IPS DF 4.7 (cell line): ENCODE measurements at regions not wholly inside any gene's neighbourhood (a gene's known extent, or its start where the extent isn't known, plus 50 kb on each side); places are given as distances from the start of the nearest gene placed in this dataset.

Experiments
- DNase-seq: peaks from one replicate; pipeline ENCODE4 v3.0.0-alpha.2; 2013; ENCODE audit warnings: low spot score; ENCODE audit errors: extremely low read depth

DNA sequence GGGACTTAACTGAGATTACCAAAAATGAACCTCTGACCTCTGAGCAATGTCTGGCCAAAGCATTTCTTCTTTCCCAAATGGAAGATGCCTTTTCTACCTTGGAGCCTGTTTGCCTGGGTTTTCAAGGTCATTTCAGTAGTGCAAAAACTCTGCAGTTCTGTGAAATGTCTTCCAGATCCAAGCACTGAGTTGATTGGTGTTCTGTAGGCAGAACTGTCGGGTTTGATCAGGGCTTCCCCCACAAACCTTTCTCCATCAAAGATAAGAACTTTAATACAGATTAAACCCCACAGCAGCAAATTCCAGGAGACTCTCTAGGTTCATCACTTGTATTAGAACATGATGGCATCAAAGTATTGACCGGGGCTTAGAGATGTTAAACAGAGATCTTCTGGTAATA lies 192.7 kb upstream of the TOPAZ1 start:
- DNase-seq = no peak

DNA sequence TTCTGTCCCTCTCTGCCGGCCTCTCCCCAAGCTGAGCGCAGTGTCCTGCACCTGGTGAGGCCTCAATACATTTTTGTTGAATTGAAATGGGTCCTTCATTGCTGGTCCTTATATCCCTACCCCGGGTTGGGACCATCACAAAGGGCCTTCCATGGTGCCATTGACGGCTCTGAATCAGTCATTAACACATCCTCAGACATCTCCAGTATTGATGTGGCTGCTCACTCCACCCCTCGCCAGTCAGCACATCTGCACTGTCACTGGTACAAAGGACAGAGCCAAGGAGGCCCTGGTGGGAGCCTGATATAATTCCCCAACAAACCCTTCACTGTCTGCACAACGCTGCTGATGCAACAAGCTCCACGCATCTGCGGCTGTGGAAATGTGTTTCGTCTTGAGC lies 191.6 kb upstream of the TOPAZ1 start:
- no peak for DNase-seq

GRCh38 chr3:44050867-44051266 lies 190.8 kb upstream of the TOPAZ1 start:
- no peak for DNase-seq

DNA sequence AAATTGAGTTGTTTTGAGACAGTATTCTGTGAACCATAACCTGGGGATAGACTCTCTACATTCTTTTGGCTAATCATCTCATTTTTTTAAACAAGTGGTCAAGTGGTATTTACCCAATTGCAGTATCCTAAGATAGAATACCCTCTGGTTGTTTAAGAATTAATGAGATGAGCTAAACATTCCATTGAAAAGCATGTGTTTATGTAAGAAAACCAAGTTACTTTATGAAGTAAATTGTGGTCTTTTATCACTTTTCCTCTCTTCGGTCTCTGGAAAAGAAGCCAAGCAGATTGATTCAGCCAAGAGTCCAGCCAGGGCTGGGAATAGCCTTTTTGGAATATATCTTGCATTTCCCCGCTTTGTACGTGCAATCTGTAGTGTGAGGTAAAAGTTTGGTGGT lies 185.7 kb upstream of the TOPAZ1 start:
- no peak for DNase-seq

DNA sequence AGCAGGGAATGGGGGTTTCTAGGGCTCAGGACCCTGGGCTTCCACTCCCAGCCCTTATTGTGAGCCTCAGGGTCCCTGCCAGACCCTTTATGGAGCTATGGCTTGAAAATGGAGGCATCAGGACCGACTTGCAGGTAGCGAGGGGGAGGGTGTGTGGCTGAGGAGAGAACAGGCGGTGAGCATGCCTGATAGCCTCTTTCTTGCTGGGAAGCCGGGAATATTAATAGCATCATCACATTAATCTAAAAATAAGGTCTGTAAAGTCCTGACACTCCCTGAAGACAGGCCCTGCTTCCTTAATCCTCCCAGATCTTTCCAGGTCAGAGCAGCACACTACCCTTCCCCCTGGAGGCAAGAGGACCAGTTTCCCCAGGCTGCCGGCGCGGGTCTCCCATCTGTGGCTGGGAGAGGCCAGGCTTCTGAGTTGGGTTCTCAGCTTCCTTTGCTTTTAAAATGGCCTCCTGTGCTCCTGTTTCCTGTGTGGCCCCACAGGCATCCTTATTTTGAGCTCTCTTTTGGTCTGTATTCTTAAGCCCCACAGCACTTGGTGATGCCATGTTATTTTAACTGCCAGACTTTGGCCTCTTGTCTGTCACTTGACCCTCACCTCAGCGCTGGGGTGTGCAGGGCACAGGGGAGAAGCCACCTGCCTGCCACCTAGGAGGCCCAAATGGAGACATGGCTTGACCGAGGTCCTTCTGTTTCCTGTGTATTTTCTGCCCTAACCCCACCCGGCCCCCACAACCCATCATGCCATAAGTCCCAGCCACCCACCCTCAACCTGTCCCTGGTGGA lies 185.0 kb upstream of the TOPAZ1 start:
- DNase-seq = no peak

DNA sequence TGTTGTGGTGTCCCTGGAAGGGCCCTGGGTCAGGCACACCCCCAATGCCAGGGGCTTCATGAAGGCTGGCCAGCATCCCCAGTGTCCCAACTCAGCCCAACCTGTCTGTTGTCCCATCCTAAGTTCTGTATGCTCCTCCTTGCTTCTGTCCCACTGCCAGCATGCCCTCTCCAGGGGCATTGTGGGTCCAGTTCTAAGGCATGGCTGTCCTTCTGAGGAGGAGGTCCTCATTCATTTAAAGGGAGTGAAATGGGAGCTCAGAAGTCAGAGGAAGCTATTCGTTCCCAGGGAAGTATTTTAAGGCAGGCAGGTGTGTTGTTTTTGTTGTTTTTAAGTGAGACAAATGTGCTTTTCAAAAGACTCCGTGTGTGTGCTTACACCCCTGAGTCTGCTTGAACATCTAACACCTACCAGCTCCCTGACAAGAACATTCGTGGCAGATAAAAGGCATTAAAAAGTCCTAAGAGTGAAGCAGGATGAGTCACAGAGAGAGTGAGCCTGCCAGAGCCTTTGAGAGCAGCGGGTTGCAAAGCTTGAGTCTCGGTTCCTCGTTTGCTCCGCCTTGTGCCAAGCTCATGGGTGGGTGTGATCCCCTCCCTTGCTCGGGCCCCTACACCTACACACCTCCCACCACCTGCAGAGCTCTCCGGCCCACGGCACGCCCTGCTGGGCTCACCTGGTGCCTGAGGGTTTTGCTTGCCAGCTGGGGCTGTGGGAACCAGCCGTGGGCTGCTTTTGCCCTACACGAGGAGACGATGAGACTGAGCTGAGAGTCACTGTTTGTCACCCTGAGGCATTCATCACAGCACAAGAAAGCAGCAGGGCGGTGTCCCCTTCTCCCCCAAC lies 183.4 kb upstream of the TOPAZ1 start:
- no peak for DNase-seq

DNA sequence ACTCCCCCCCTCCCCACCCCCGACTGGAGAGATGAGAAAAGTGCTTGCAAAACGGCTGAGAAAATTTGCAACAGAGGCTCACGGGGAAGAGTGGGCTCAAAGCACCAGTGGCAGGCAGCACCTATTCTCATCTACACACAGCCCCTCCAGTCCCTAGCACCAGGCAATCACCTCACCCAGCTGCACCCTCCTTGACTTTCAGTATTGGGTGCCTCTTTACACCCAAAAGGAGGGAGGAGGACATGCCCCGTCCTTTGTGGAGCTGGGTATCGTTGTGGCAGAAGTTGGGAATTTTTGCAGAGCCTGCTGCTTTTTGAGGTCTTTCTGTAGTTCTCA lies 182.8 kb upstream of the TOPAZ1 start:
- no peak for DNase-seq

DNA sequence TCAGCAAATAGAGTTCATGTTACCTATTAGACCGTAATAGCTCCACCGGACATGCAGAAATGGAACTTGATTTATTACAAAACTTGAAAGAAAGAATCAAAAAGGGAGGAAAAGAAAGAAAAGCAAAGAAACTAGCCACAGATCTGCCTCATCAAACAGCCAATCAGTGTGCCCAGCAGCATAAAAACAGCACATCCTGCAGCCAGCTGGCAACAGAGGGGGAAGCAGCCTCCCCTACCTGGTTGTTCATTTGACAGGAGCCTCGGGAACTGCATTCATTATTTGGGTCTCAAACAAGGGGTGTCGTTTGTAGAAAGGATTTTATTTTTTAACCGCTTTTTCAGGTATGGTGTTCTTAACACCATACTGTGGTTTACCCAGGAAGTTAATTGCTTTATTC lies 181.5 kb upstream of the TOPAZ1 start:
- no peak for DNase-seq

GRCh38 chr3:44061268-44061667 lies 180.4 kb upstream of the TOPAZ1 start:
- DNase-seq = no peak

DNA sequence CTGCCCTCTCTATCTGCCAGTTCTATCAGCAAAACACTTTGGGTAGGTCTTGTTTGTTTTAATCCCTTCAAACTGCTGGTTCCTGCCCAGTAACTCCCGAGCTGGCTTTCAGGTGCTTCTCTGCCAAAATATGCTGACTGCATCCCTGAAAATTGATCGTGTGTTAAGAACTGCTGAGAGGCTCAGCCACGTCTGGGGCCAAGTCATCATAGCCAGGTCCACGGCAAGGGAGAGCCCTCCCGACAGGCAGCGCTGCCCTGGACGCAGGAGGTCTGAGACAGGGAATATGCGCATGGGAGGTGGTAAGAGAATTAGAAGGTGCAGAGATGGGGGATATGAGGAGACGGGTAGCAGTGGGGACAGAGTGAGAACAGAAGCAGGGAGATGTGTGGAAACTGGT lies 179.7 kb upstream of the TOPAZ1 start:
- no peak for DNase-seq

- DNase-seq = no peak
Observed at GRCh38 chr3:44065311-44066094, 176.2 kb upstream of the TOPAZ1 start.

DNA sequence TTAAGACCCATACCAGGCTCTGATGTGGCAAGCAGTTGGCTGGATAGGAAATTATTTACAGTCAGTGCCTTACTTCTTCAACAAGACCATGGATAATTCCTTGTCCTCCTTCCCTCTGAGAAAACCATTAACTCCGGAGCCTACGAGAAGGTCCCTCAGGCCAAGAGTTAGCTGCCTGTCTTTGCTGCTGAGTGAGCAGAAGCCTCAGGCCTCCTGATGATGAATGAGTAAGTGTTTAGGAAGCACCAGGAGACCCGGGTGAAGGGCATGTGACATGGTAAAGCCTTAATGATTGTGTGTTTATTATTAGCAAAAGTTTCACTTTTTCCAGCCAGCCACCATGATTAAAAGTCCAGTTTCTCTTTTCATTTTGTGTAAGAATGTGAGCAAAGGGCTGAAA lies 174.9 kb upstream of the TOPAZ1 start:
- DNase-seq = no peak

- no peak for DNase-seq
Observed at GRCh38 chr3:44067431-44067830, 174.3 kb upstream of the TOPAZ1 start.

DNA sequence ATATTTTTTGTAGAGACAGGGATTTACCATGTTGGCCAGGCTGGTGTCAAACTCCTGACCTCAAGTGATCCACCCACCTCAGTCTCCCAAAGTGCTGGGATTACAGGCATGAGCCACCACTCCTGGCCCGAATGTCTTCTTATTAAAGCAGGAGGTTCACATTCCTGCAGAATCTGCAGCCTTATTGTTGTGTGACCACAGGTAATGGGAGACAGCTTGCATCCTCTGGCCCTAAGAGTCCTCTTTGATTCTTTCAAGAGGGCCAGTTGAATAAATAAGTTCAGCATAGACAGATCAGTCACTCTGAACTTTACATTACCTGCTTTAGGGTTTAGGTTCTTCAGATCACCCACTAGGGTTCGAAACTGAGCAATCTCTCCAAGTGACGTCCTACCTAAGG lies 172.9 kb upstream of the TOPAZ1 start:
- no peak for DNase-seq

DNA sequence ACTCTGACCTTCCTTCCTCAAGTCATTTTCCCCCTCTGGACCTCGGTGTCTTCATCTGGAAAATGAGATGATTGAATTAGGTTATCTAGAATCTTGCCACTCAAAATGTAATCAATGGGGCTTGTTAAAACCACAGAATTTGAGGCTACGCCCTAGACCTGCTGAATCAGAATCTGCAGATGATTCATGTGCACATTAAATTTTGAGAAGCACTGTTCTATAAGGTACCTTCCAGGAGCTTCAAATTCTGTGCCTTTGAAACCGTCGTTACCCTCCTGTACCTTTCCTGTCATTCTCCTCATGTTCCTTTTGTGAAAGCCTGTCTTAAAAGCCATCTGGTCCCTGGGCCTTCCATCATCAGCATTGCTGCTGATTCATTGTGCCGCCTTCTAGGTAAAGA lies 172.4 kb upstream of the TOPAZ1 start:
- no peak for DNase-seq

- no peak for DNase-seq
Observed at GRCh38 chr3:44070841-44071546, 170.7 kb upstream of the TOPAZ1 start.

- DNase-seq = no peak
Observed at GRCh38 chr3:44072601-44073540, 168.8 kb upstream of the TOPAZ1 start.

DNA sequence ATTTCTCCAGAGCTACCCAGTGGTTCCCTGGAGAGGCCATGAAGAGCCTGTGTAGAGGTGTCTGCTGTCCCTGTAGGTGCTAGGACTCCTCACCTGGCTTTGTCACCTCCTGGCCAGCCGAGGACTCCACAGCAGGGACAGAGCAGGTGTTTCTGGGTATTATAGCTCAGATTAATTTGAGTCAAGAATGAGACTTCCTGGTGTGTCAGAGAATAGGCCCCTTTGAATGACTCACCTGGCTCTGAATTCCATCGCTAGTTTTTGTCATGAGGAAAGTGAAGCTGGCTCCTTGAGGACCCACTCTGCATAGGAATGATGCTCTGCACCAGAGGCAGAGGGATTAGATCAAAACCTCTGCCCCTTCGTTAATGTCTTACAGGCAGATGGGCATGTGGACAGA lies 167.5 kb upstream of the TOPAZ1 start:
- no peak for DNase-seq

DNA sequence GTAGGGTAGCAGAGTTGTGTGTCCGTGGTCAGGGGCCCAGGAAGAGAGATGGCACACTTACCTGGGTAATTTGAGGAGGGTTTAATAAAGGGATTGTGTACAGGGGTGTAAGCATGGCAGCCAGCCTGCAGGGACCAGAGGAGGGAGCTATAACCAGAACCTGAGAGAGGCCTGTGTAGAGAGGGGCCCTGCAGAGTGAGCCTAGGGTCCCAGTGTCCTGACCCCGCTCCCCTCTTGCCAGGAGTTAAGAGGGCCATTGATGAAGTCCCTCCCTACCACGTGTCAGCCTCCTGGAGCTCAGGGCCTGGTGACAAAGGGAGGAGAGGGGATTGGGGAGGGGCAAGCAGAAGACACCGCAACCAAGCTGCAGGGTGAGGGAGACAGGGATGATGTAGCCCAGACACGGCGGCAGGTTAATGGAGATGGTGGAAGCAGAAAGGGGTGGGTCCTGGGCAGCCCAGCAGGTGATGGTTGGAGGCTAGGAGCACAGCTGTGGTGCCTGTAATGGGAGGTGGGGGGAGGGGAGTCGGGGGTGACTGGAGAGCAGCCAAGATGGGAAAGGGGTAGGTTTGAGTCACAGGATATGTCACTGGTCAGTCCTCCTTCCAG lies 165.4 kb upstream of the TOPAZ1 start:
- no peak for DNase-seq

GRCh38 chr3:44077267-44077666 lies 164.4 kb upstream of the TOPAZ1 start:
- DNase-seq = no peak
